Muscle of arm (tissue), 1 donor: ENCODE measurements at regions not wholly inside any gene's neighbourhood (a gene's known extent, or its start where the extent isn't known, plus 50 kb on each side); places are given as distances from the start of the nearest gene placed in this dataset.
A peak's percentile ranks its signal among the peaks of the same experiment; 100 is the strongest.
"Not testable (repeated sequence)": the region's sequence is repeated elsewhere in the genome, so short reads cannot be mapped to it uniquely, and the experiment has no call there.

Source experiments
- DNase-seq: peaks from one replicate; pipeline ENCODE4 v3.0.0-alpha.2; 2013

- no peak for DNase-seq
Observed at GRCh38 chr18:44324361-44324760, 356.3 kb upstream of the SETBP1 start.

GRCh38 chr18:44325903-44326635 lies 354.6 kb upstream of the SETBP1 start:
- DNase-seq: peak; percentile 51

- DNase-seq: no peak
Observed at GRCh38 chr18:44331656-44332570, 348.8 kb upstream of the SETBP1 start.

GRCh38 chr18:44341759-44342158 lies 338.9 kb upstream of the SETBP1 start:
- no peak for DNase-seq

- DNase-seq: no peak
Observed at GRCh38 chr18:44342162-44342561, 338.5 kb upstream of the SETBP1 start.

- DNase-seq: no peak
Observed at GRCh38 chr18:44342946-44343345, 337.7 kb upstream of the SETBP1 start.

- DNase-seq: peak; percentile 7
Observed at GRCh38 chr18:44343570-44343969, 337.1 kb upstream of the SETBP1 start.

GRCh38 chr18:44356566-44357157 lies 324.0 kb upstream of the SETBP1 start:
- DNase-seq: no peak

- DNase-seq: no peak
Observed at GRCh38 chr18:44358402-44358801, 322.3 kb upstream of the SETBP1 start.

- DNase-seq: not testable (repeated sequence)
Observed at GRCh38 chr18:44359741-44360140, 320.9 kb upstream of the SETBP1 start.

- not testable (repeated sequence) for DNase-seq
Observed at GRCh38 chr18:44362213-44362612, 318.5 kb upstream of the SETBP1 start.

GRCh38 chr18:44370861-44371260 lies 309.8 kb upstream of the SETBP1 start:
- no peak for DNase-seq

- DNase-seq: no peak
Observed at GRCh38 chr18:44374966-44375365, 305.7 kb upstream of the SETBP1 start.

GRCh38 chr18:44386401-44386800 lies 294.3 kb upstream of the SETBP1 start:
- peak; percentile 17 for DNase-seq

- peak; percentile 52 for DNase-seq
Observed at GRCh38 chr18:44388329-44388728, 292.4 kb upstream of the SETBP1 start.

GRCh38 chr18:44392933-44393332 lies 287.8 kb upstream of the SETBP1 start:
- no peak for DNase-seq

- DNase-seq: no peak
Observed at GRCh38 chr18:44393406-44393805, 287.3 kb upstream of the SETBP1 start.

- DNase-seq: no peak
Observed at GRCh38 chr18:44396550-44396949, 284.1 kb upstream of the SETBP1 start.

GRCh38 chr18:44409071-44409470 lies 271.6 kb upstream of the SETBP1 start:
- DNase-seq: no peak

GRCh38 chr18:44409515-44409914 lies 271.2 kb upstream of the SETBP1 start:
- no peak for DNase-seq

GRCh38 chr18:44410740-44411139 lies 269.9 kb upstream of the SETBP1 start:
- DNase-seq: no peak

GRCh38 chr18:44411262-44411905 lies 269.3 kb upstream of the SETBP1 start:
- peak; percentile 31 for DNase-seq
